ENCODE measurements at regions not wholly inside any gene's neighbourhood (a gene's known extent, or its start where the extent isn't known, plus 50 kb on each side); places are given as distances from the start of the nearest gene placed in this dataset.
A peak's percentile ranks its signal among the peaks of the same experiment; 100 is the strongest.

- Histone ChIP-seq H3K4me3 (ENCODE audit: control insufficient read depth in 1 of 2, extremely low read depth in 1 of 2, low read length in 1 of 2) (no peak overlapping the region), H3K27ac (ENCODE audit: low read length) (no peak overlapping the region), H3K36me3 (ENCODE audit: control insufficient read depth in 2 of 2, extremely low read depth in 1 of 2, insufficient read depth in 1 of 2, low read length in 1 of 2) (no peaks in the 10 kb centered on the region), H3K27me3 (replicated peaks in 1 of 2; ENCODE audit: control insufficient read depth in 2 of 2, extremely low read depth in 1 of 2, insufficient read depth in 2 of 2, low read length in 1 of 2) (no peaks in the 10 kb centered on the region), H3K4me1 (ENCODE audit: control insufficient read depth in 1 of 2, extremely low read depth in 1 of 2, insufficient read depth in 2 of 2, low read length in 2 of 2) (no peaks in the 10 kb centered on the region), H3K9me3 (no peaks in the 10 kb centered on the region)
- WGBS (ENCODE audit: insufficient coverage), result no CpG with 5 or more reads among the region's 1 CpG
- CTCF ChIA-PET, result no interaction called here
- DNase-seq (no peak), ATAC-seq (replicated peaks in 1 of 4) (no peak)
- Mint-ChIP-seq H3K36me3 (no peaks in the 10 kb centered on the region), H3K27me3 (no peaks in the 10 kb centered on the region), H3K9me3 (peaks cover 0 to 11% (median 0%) of the 10 kb centered on the region in 3 donors), H3K27ac (no peak overlapping the region), H3K4me1 (no peaks in the 10 kb centered on the region), H3K4me3 (no peak overlapping the region)
- POLR2A ChIA-PET, result no interaction called here
Observed at GRCh38 chr21:22758478-22758877, 1760.3 kb downstream of the NCAM2 start.

GRCh38 chr21:22762463-22762862, 1764.3 kb downstream of the NCAM2 start:
- Histone ChIP-seq H3K27me3 (replicated peaks in 1 of 2; ENCODE audit: control insufficient read depth in 2 of 2, extremely low read depth in 1 of 2, insufficient read depth in 2 of 2, low read length in 1 of 2) (no peaks in the 10 kb centered on the region), H3K27ac (ENCODE audit: low read length) (no peak overlapping the region), H3K9me3 (no peaks in the 10 kb centered on the region), H3K4me3 (ENCODE audit: control insufficient read depth in 1 of 2, extremely low read depth in 1 of 2, low read length in 1 of 2) (no peak overlapping the region), H3K4me1 (ENCODE audit: control insufficient read depth in 1 of 2, extremely low read depth in 1 of 2, insufficient read depth in 2 of 2, low read length in 2 of 2) (no peaks in the 10 kb centered on the region), H3K36me3 (ENCODE audit: control insufficient read depth in 2 of 2, extremely low read depth in 1 of 2, insufficient read depth in 1 of 2, low read length in 1 of 2) (no peaks in the 10 kb centered on the region)
- ChIA-PET CTCF (interaction anchor here (0.6 to 0.7 kb wide), 4 partner anchors 19 to 888 kb away, joined by 4 to 7 read pairs (median 4); no protein-coding TSS in a partner anchor), POLR2A (interaction anchor here in 1 of 2 donors (0.7 kb wide), 1 partner anchor 8 kb away, joined by 10 read pairs; no protein-coding TSS in a partner anchor)
- no CpG with 5 or more reads among the region's 2 CpGs for WGBS (ENCODE audit: insufficient coverage)
- Mint-ChIP-seq H3K36me3 (no peaks in the 10 kb centered on the region), H3K27me3 (no peaks in the 10 kb centered on the region), H3K27ac (no peak overlapping the region), H3K9me3 (peaks cover 0 to 17% (median 0%) of the 10 kb centered on the region in 3 donors), H3K4me1 (no peaks in the 10 kb centered on the region), H3K4me3 (no peak overlapping the region)
- ATAC-seq (replicated peaks in 1 of 4) (no peak), DNase-seq (no peak)

DNA sequence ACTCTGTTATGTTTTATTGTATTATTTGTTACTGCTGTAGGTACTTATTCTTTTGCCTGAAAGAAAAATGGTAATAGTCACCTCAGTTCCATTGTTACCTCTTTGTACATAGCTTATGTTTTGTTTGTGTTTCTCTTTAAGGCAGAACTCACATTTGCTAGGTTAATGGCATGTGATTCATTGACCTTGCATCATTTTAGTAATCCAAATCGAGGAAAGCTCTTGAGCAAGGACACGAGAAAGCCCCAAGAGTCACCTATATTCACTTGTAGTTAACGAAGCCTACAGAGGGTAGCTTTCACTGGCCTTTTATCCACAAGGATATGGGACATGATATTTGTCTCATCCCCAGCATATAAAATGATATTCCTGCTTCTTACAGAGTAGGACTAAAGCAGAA, 1765.2 kb downstream of the NCAM2 start:
- no peaks in the 10 kb centered on the region for H3K4me1 Mint-ChIP-seq
- POLR2A ChIA-PET, result no interaction called here

DNA sequence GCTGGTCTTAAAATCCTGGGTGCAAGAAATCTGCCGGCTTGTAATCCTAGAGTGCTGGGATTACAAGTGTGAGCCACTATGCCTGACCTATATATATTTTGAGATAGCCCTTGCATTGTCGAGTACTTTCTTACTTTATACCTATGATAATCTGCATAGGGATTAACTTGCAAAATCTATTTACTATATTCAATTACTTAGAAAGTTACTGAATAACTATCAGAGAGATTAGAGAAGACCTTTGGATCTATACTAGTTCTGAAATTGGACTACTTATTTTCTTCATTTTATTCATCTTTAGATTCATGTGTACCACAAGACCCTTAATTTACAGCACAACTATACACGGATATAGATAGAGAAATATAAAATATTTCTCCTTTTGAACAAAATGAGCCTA, 1766.0 kb downstream of the NCAM2 start:
- DNase-seq (no peak), ATAC-seq (replicated peaks in 1 of 4) (no peak)
- H3K27ac Mint-ChIP-seq, result no peak overlapping the region
- Histone ChIP-seq H3K27ac (ENCODE audit: low read length) (no peak overlapping the region), H3K36me3 (ENCODE audit: control insufficient read depth in 2 of 2, extremely low read depth in 1 of 2, insufficient read depth in 1 of 2, low read length in 1 of 2) (no peaks in the 10 kb centered on the region), H3K9me3 (no peaks in the 10 kb centered on the region), H3K4me3 (ENCODE audit: control insufficient read depth in 1 of 2, extremely low read depth in 1 of 2, low read length in 1 of 2) (no peak overlapping the region), H3K27me3 (replicated peaks in 1 of 2; ENCODE audit: control insufficient read depth in 2 of 2, extremely low read depth in 1 of 2, insufficient read depth in 2 of 2, low read length in 1 of 2) (no peaks in the 10 kb centered on the region), H3K4me1 (ENCODE audit: control insufficient read depth in 1 of 2, extremely low read depth in 1 of 2, insufficient read depth in 2 of 2, low read length in 2 of 2) (no peaks in the 10 kb centered on the region)
- ChIA-PET CTCF (no interaction called here), POLR2A (no interaction called here)
- no peaks in the 10 kb centered on the region for H3K36me3 Mint-ChIP-seq
- no peaks in the 10 kb centered on the region for H3K27me3 Mint-ChIP-seq
- no peak overlapping the region for H3K4me3 Mint-ChIP-seq
- WGBS (ENCODE audit: insufficient coverage), result no CpG with 5 or more reads among the region's 3 CpGs
- H3K9me3 Mint-ChIP-seq, result peaks cover 0 to 17% (median 0%) of the 10 kb centered on the region in 3 donors
- no peaks in the 10 kb centered on the region for H3K4me1 Mint-ChIP-seq

More for the DNA sequence above, 1765.2 kb downstream of the NCAM2 start:
- Histone ChIP-seq H3K4me3 (ENCODE audit: control insufficient read depth in 1 of 2, extremely low read depth in 1 of 2, low read length in 1 of 2) (no peak overlapping the region), H3K27ac (ENCODE audit: low read length) (no peak overlapping the region), H3K9me3 (no peaks in the 10 kb centered on the region), H3K27me3 (replicated peaks in 1 of 2; ENCODE audit: control insufficient read depth in 2 of 2, extremely low read depth in 1 of 2, insufficient read depth in 2 of 2, low read length in 1 of 2) (no peaks in the 10 kb centered on the region), H3K4me1 (ENCODE audit: control insufficient read depth in 1 of 2, extremely low read depth in 1 of 2, insufficient read depth in 2 of 2, low read length in 2 of 2) (no peaks in the 10 kb centered on the region), H3K36me3 (ENCODE audit: control insufficient read depth in 2 of 2, extremely low read depth in 1 of 2, insufficient read depth in 1 of 2, low read length in 1 of 2) (no peaks in the 10 kb centered on the region)
- no peak for DNase-seq
- CTCF ChIA-PET, result no interaction called here
- WGBS (ENCODE audit: insufficient coverage), result no CpG with 5 or more reads among the region's 3 CpGs
- Mint-ChIP-seq H3K27me3 (no peaks in the 10 kb centered on the region), H3K36me3 (no peaks in the 10 kb centered on the region), H3K4me3 (no peak overlapping the region), H3K9me3 (peaks cover 0 to 17% (median 0%) of the 10 kb centered on the region in 3 donors), H3K27ac (no peak overlapping the region)
- ATAC-seq (replicated peaks in 1 of 4), result no peak

DNA sequence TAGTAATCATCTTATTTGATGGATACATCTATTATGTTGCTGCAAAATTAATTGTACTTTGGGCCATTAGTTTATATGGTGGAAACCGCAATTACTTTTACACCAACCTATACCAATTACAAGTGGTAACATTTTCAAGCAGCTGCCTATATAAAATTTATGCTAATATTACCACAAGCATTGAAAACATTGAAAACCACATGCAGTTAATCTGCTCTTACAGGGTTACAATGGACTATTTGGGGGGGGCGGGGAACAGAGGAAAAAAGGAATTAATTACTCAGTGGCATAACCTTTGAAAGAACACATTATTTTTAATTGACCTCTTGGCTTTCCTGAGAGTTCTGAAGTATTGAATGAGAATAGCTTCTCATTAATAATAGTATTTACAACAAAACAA, 1793.2 kb downstream of the NCAM2 start:
- H3K9me3 ChIP-seq, result no peaks in the 10 kb centered on the region
- ChIA-PET POLR2A (no interaction called here), CTCF (interaction anchor here (0.6 to 1.2 kb wide), 7 partner anchors 24 to 1633 kb away, joined by 3 to 7 read pairs (median 3); no protein-coding TSS in a partner anchor)
- DNase-seq (no peak), ATAC-seq (replicated peaks in 1 of 4) (no peak)
- no peaks in the 10 kb centered on the region for H3K4me1 ChIP-seq (ENCODE audit: control insufficient read depth in 1 of 2, extremely low read depth in 1 of 2, insufficient read depth in 2 of 2, low read length in 2 of 2)
- no peaks in the 10 kb centered on the region for H3K36me3 Mint-ChIP-seq
- no peak overlapping the region for H3K27ac Mint-ChIP-seq
- H3K4me1 Mint-ChIP-seq, result peaks cover 0 to 1% (median 0%) of the 10 kb centered on the region in 3 donors
- no CpG with 5 or more reads among the region's 2 CpGs for WGBS (ENCODE audit: insufficient coverage)
- H3K36me3 ChIP-seq (ENCODE audit: control insufficient read depth in 2 of 2, extremely low read depth in 1 of 2, insufficient read depth in 1 of 2, low read length in 1 of 2), result no peaks in the 10 kb centered on the region
- no peak overlapping the region for H3K4me3 Mint-ChIP-seq
- H3K9me3 Mint-ChIP-seq, result no peaks in the 10 kb centered on the region
- H3K27ac ChIP-seq (ENCODE audit: low read length), result no peak overlapping the region
- no peak overlapping the region for H3K4me3 ChIP-seq (ENCODE audit: control insufficient read depth in 1 of 2, extremely low read depth in 1 of 2, low read length in 1 of 2)
- no peaks in the 10 kb centered on the region for H3K27me3 Mint-ChIP-seq
- H3K27me3 ChIP-seq (replicated peaks in 1 of 2; ENCODE audit: control insufficient read depth in 2 of 2, extremely low read depth in 1 of 2, insufficient read depth in 2 of 2, low read length in 1 of 2), result no peaks in the 10 kb centered on the region

DNA sequence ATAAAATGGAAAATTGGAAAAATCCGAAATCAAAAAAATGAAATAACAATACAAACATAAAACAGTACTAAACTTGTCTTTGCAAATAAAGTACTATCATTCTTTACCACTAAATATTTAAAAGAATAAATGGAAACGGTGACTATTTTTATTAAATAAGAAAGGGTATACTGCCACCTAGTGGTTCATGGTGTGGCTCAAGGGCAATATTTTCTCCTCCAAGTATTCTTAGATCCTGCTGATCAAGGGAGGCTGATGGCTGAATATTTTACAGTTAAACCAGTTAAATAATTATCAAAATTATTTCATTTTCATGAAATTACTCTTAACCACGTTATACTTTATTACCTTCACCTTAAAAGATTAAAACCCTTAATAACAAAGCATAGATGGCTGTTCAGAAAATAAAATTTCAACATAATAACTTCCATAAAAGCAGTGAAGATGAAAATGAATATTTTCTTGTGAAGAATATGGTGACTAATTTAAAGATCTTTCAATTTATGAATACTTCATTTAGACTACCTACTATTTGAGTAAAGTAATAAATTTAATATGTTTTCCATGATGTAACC, 1793.9 kb downstream of the NCAM2 start:
- no peaks in the 10 kb centered on the region for H3K4me1 ChIP-seq (ENCODE audit: control insufficient read depth in 1 of 2, extremely low read depth in 1 of 2, insufficient read depth in 2 of 2, low read length in 2 of 2)
- H3K36me3 Mint-ChIP-seq, result no peaks in the 10 kb centered on the region
- no peak overlapping the region for H3K4me3 Mint-ChIP-seq
- H3K27me3 Mint-ChIP-seq, result no peaks in the 10 kb centered on the region
- no peak overlapping the region for H3K4me3 ChIP-seq (ENCODE audit: control insufficient read depth in 1 of 2, extremely low read depth in 1 of 2, low read length in 1 of 2)
- CTCF ChIA-PET, result interaction anchor here (0.6 to 1.0 kb wide), 4 partner anchors 177 to 1633 kb away, joined by 3 to 6 read pairs (median 4); no protein-coding TSS in a partner anchor
- no peak overlapping the region for H3K27ac Mint-ChIP-seq
- WGBS (ENCODE audit: insufficient coverage), result no CpG with 5 or more reads among the region's 3 CpGs
- no peaks in the 10 kb centered on the region for H3K9me3 Mint-ChIP-seq
- ATAC-seq (replicated peaks in 1 of 4), result no peak
- POLR2A ChIA-PET, result no interaction called here
- H3K4me1 Mint-ChIP-seq, result peaks cover 0 to 2% (median 0%) of the 10 kb centered on the region in 3 donors
- H3K27ac ChIP-seq (ENCODE audit: low read length), result no peak overlapping the region
- H3K27me3 ChIP-seq (replicated peaks in 1 of 2; ENCODE audit: control insufficient read depth in 2 of 2, extremely low read depth in 1 of 2, insufficient read depth in 2 of 2, low read length in 1 of 2), result no peaks in the 10 kb centered on the region
- DNase-seq, result peak in 4 of 35 experiments; percentile 2 to 58 (median 2)
- H3K9me3 ChIP-seq, result no peaks in the 10 kb centered on the region
- H3K36me3 ChIP-seq (ENCODE audit: control insufficient read depth in 2 of 2, extremely low read depth in 1 of 2, insufficient read depth in 1 of 2, low read length in 1 of 2), result no peaks in the 10 kb centered on the region

All from T-cell (primary cell).